Activated CD8-positive, alpha-beta memory T cell treated with anti-CD3 and anti-CD28 coated beads, Interleukin-2, amount 50 U/mL, for 4 hours (primary cell): ENCODE measurements at regions not wholly inside any gene's neighbourhood (a gene's known extent, or its start where the extent isn't known, plus 50 kb on each side); places are given as distances from the start of the nearest gene placed in this dataset.

Experiments used
- DNase-seq: peaks from one replicate; pipeline ENCODE4 v3.0.0-alpha.2; 2020

DNA sequence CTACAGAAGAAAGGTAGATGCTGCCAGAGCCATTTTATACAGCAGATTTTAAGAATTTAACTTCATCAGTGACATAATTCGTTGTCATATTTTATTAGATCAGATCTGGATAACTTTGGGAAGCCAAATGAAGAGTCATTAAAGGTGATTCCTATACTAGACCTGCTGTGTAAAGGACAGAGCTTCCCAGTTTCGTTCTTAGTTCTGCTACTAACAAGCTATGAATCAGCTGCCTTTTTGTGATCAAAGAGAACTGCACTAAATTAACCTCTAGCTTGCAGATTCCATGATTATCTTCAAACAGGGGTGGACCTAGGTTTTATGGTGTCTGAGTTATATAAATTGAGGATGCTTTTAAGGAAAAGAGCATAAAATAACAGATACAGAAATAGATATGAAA lies 926.5 kb upstream of the ACVR2A start:
- no peak for DNase-seq

- no peak for DNase-seq
Observed at GRCh38 chr2:146917431-146918042, 927.3 kb upstream of the ACVR2A start.

DNA sequence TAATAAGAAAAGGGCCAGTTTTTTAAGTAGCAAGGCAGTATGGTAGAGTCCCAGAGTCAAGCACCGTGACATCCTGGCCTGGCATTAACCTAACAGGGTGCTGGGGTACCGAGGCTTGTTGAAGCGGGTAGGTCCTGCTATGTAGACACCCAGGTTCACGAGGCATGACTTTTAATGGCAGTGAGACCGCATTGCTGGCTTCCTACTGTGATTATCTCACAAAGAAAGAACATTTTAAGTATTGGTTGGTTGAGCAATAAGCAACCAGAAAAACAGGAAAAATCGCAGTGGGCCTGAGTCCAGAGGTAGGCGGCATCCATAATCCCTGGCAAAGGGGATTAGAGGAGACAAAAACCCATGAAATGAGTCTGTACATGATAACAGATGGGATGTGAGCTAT lies 927.9 kb upstream of the ACVR2A start:
- no peak for DNase-seq

DNA sequence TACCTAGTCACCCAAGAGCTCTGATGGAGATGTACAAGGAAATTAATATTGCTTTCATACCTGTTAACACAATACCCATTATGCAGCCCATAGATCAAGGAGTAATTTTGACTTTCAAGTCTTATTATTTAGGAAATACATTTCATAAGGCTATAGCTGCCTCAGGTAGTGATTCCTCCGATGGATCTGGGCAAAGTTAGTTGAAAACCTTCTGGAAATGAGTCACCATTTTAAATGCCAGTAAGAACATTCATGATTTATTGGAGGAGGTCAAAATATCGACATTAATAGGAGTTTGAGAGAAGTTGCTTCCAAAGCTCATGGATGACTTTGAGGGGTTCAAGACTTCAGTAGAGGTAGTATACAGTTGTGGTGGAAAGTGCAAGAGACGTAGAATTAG lies 931.4 kb upstream of the ACVR2A start:
- no peak for DNase-seq

GRCh38 chr2:146912536-146912935 lies 932.3 kb upstream of the ACVR2A start:
- DNase-seq: no peak

- DNase-seq: no peak
Observed at GRCh38 chr2:146908776-146909175, 936.1 kb upstream of the ACVR2A start.

DNA sequence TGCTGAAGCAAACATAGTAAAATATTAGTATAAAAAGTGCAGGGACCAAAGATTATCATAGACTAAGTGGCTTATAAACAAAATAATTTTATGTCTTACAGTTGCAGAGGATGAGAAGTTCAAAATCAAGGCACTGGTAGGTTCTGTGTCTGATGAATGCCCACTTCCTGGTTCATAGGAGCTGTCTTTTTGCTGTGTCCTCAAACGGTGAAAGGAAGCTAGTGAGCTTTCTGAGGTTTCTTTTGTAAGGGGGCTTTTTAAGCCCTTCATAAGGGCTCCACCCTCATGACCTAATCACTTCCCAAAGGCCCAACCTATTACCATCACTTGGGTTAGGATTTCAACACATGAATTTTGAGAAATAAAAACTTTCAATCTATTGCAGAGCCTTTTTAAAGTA lies 946.7 kb upstream of the ACVR2A start:
- DNase-seq: no peak

DNA sequence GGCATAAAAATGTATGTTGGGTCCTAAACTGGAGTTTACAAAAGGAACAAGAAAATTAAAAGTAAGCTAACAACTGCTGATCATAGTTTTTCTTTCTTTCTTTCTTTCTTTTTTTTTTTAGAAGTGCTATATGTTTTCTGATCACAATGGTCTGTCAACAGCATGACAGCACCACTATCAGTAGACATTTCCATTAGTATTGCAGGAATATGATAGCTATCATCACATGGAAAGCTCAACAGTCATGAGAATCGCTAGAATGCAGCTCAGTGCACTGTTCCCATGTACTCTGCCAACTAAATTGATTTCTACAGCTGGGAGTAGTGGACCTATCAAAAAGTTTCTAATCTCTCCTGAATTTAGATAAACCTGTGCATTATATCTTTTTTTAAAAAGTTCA lies 950.3 kb upstream of the ACVR2A start:
- no peak for DNase-seq

DNA sequence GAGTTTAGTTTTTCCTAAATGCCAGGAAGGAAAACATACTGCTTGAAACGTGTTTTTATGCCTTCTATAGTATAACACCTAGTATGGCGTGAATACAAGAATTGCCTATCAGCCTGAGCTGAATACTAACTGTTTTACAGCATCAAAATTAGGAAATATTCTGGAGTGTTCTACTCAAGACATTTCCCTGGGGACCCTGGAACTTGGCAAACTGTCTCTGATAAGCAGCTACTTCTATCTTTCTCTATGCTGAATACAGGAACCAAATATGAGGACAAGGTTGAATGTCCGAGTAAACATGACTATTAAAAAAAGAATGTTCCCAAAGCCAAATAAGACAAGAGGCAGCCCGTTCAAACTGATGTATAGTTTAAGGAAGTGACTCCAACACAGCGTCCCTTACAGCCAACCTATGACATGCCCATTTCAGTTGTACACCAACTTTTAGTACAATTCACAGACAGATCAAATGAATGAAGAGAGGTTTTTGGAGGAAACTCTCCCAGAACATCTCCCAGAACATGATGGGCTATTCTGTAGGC lies 951.3 kb upstream of the ACVR2A start:
- no peak for DNase-seq

- DNase-seq: no peak
Observed at GRCh38 chr2:146890491-146890890, 954.3 kb upstream of the ACVR2A start.

DNA sequence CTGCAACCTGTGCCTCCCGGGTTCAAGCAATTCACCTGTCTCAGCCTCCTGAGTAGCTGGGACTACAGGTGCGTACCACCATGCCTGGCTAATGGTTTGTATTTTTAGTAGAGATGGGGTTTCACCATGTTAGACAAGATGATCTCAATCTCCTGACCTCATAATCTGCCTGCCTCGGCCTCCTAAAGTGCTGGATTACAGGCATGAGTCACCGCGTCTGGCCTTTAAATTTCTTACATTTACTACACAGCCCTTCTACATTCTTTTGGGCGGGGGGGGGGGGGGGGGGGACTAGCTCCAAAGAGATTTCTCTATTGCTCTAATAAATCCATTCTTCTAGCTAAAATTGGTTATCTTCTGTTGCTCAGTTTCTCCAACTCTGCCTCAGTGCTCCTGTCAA lies 964.9 kb upstream of the ACVR2A start:
- no peak for DNase-seq

DNA sequence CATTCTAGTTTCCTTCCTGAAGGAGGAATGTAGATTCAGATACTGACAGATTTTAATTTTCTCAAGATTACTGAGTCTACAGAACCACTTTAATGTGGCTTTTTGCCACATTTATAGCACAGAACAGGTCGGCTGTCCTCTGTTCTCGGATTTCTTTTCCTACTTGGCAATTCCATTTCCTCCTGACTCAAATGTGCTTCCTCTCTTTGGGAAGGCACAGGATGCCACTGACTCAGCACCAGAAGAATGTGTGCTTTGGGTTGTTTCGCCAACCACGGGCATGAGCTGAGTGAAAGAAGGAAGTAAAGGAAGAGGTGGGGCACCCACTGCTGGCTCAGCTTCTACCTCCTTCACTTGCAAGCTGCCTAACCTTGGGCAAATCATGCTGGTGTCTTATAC lies 970.6 kb upstream of the ACVR2A start:
- no peak for DNase-seq

DNA sequence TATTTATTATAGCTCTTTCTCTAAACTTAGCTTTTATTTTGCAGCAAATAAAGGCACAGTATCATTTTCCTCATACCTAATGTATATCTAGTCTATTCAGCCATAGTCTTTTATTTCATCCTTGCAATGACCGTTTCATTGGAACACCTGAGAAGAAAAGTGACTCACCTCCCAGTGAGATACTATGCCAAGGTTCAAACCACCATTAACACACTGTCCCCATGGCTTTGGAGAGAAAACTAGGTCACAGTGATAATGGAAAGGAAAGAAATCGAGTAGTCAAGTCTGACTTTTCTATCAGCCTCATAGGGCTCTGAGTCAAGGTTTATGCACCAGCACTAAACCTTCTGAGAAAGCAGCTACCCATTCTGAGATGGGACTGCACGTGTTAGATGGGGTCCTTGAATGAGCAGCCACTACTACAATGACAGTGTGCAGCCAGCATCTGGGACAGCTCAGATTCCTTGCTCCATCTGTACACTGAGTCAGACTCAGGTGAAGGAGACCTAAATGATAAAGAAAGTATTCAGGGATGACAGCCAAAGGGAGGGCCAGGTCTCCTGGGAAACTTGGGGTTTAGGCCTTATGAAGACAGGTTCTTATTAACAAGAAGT lies 971.1 kb upstream of the ACVR2A start:
- DNase-seq: no peak

GRCh38 chr2:146873056-146873455 lies 971.8 kb upstream of the ACVR2A start:
- DNase-seq: no peak

- DNase-seq: no peak
Observed at GRCh38 chr2:146870691-146871090, 974.1 kb upstream of the ACVR2A start.

GRCh38 chr2:146869328-146869727 lies 975.5 kb upstream of the ACVR2A start:
- no peak for DNase-seq

DNA sequence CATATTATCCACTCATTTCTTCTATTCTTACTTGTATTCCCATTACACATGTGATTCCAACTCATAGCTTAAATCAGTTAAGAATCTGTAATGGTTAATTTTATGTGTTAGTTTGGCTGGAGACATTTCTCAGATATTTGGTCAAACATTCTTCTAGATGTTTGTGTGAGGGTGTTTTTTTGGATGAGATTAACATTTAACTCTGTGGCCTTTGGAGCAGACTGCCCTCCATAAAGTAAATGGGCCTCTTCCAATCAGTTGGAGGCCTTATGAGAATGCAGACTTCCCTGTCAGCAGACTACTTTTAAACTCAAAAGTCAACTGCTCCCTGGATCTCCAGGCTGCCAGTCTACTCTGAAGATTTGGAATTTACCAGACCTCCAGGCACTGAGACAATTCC lies 976.8 kb upstream of the ACVR2A start:
- DNase-seq: no peak

GRCh38 chr2:146867477-146867986 lies 977.3 kb upstream of the ACVR2A start:
- DNase-seq: no peak

DNA sequence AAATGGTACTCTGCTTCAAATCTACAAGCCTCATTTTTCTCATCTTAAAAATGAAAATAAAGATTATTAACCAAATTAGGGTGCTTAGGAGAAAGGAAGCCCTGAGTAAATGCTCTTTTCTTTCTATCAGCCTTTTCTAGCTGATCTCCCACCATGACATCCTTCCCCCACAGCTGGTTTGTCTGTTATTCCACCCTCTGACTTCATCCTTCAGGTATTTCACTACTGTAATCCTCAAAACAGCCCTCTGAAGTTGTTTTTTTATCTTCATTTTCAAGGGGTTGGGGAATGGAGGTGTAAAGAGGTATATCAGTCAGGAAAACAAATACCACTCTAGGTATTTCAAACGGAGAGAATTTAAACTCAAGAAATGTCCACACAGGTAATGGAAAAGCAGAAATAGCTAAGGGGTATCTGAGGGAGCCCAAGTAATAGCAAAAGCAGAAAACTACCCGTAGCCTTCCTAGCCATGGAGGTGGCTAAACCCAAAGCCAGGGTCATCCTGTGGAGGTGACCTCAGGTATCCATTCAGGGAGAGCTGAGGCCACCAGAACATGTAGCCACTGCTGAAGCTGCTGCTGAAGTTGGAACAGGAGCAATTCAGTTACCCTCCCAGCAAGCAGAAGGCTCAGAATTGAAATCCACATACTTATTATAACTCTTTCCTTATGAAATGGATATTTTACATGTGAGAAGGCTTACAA lies 990.9 kb upstream of the ACVR2A start:
- DNase-seq: no peak

DNA sequence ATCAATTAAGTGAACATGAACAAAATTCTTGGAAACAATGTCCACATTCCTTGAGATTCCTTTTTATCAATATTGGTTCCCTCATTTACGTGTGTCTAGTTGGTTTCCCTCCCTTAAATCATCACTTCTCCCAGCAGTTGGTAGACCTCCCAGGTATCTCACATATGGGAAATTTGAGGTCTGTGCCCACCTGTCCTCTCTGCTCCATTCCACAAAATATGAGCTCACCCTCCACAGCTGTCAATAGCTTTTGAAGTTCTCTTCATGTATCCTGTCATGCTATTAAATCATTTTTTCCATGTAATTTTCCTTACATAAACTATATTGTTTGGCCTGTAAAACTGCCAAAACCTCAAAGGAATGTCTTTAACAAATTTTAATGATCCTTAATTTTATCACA lies 992.2 kb upstream of the ACVR2A start:
- DNase-seq: no peak

GRCh38 chr2:146850746-146851145 lies 994.1 kb upstream of the ACVR2A start:
- no peak for DNase-seq

DNA sequence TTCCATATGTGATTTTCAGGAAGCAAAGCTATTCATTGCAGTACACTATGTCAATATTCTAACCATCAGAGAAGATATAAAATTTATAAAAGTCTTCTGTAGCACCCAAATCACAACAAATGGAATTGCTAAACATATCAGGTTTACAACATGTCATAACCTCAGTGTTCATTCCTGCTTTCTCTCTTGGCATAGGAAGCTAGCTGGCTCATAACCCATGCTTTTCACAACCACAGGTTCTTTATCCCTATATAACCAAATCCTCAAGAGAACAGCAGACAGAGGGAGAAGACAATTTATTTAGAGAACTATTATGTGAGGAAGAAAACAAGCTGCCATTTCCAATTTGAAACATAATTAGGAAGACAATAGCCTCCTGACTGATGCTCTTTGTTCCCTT lies 997.0 kb upstream of the ACVR2A start:
- DNase-seq: no peak

- DNase-seq: no peak
Observed at GRCh38 chr2:146844226-146844990, 1000.4 kb upstream of the ACVR2A start.
